Putamen (tissue), 1 donor: ENCODE measurements at regions not wholly inside any gene's neighbourhood (a gene's known extent, or its start where the extent isn't known, plus 50 kb on each side); places are given as distances from the start of the nearest gene placed in this dataset.
"Not testable (repeated sequence)": the region's sequence is repeated elsewhere in the genome, so short reads cannot be mapped to it uniquely, and the experiment has no call there.

Experiments
- DNase-seq: peaks from one replicate; pipeline ENCODE4 v3.0.0-alpha.2; 2016; ENCODE audit warnings: low spot score

GRCh38 chr12:19666070-19666469, 226.8 kb downstream of the AEBP2 start:
- DNase-seq, result no peak

- no peak for DNase-seq
Measured at GRCh38 chr12:19669793-19670192, 230.5 kb downstream of the AEBP2 start.

GRCh38 chr12:19671695-19672094, 232.4 kb downstream of the AEBP2 start:
- DNase-seq, result no peak

- DNase-seq, result no peak
Measured at GRCh38 chr12:19674437-19674836, 235.1 kb downstream of the AEBP2 start.

GRCh38 chr12:19675361-19675760, 236.1 kb downstream of the AEBP2 start:
- no peak for DNase-seq

GRCh38 chr12:19678501-19678900, 239.2 kb downstream of the AEBP2 start:
- DNase-seq, result not testable (repeated sequence)

GRCh38 chr12:19681007-19681406, 241.7 kb downstream of the AEBP2 start:
- DNase-seq, result no peak

- no peak for DNase-seq
Measured at GRCh38 chr12:19683178-19683927, 244.1 kb downstream of the AEBP2 start.

GRCh38 chr12:19687371-19687770, 248.1 kb downstream of the AEBP2 start:
- DNase-seq, result no peak

GRCh38 chr12:19688532-19688931, 249.2 kb downstream of the AEBP2 start:
- DNase-seq, result no peak

- no peak for DNase-seq
Measured at GRCh38 chr12:19689226-19689625, 249.9 kb downstream of the AEBP2 start.

GRCh38 chr12:19689801-19690472, 250.6 kb downstream of the AEBP2 start:
- no peak for DNase-seq

- no peak for DNase-seq
Measured at GRCh38 chr12:19692091-19692490, 252.8 kb downstream of the AEBP2 start.

- no peak for DNase-seq
Measured at GRCh38 chr12:19692566-19692965, 253.3 kb downstream of the AEBP2 start.

- no peak for DNase-seq
Measured at GRCh38 chr12:19694627-19695026, 255.3 kb downstream of the AEBP2 start.

- DNase-seq, result no peak
Measured at GRCh38 chr12:19695244-19696098, 256.2 kb downstream of the AEBP2 start.

GRCh38 chr12:19700969-19701368, 261.7 kb downstream of the AEBP2 start:
- no peak for DNase-seq

GRCh38 chr12:19704966-19705365, 265.7 kb downstream of the AEBP2 start:
- no peak for DNase-seq

GRCh38 chr12:19706936-19707335, 267.6 kb downstream of the AEBP2 start:
- DNase-seq, result no peak

GRCh38 chr12:19707948-19708409, 268.7 kb downstream of the AEBP2 start:
- DNase-seq, result no peak

- DNase-seq, result no peak
Measured at GRCh38 chr12:19709889-19710288, 270.6 kb downstream of the AEBP2 start.
